GM12873 (cell line): ENCODE measurements at regions not wholly inside any gene's neighbourhood (a gene's known extent, or its start where the extent isn't known, plus 50 kb on each side); places are given as distances from the start of the nearest gene placed in this dataset.

Experiments used
- CTCF ChIP-seq: IDR thresholded peaks from 2 replicates; pipeline ENCODE4 v1.5.1; 2012; ENCODE audit warnings: low read depth, mild to moderate bottlenecking, moderate library complexity, low read length, control low read depth; ENCODE audit not compliant: insufficient read depth; ENCODE audit errors: missing control alignments

DNA sequence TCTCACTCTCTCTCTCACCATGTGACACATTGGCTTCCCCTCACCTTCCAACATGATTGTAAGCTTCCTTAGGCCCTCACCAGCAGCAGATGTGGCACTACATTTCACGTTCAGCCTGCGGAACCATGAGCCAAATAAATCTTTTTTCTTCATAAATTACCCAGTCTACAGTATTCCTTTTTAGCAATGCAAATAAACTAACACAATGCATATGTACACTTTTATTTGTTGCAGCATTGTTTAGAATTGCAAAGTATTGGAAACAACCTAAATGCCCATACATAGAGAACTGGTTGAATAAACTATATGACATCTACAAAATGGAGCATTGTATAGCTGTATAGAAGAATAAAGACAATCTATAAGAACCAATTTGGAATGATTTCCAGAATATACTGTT is 487.6 kb downstream of the FUT8 start:
- no peak for TF ChIP-seq CTCF

DNA sequence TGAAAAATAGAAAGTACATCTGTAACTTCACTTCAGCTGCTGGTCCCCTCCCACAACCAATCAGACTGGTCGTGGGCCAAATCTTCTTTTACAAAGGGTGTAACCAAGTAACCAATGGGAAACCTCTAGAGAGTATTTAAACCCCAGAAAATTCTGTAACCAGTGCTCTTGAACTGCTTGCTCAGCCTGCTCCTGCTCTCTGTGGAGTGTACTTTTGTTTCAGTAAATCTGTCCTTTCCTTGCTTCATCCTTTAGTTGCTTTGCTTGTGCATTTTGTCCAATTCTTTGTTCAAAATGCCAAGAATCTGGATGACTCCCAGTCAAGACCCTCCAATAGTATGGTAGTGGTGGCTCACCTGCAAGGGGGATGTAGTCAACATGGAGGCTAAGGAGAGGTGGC is 489.1 kb downstream of the FUT8 start:
- no peak for TF ChIP-seq CTCF

DNA sequence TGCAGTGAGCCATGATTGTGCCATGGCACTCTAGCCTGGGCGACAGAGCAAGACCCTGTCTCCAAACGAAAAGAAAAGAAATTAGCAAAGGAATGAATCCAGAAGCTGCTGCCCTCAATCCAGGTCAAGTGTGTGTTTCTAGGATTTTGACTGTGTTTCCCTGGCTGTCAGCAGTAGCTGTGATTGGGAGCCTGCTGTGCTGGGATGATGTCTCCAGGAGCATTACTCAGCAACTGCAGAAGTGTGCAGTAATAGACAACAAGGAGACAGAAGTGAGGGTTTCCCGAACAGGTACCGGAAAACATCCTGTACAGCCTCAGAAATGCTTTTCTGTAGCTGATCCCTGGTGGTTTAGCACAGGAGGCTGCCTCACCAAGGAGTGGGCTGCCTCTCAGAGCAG is 492.5 kb downstream of the FUT8 start:
- no peak for TF ChIP-seq CTCF

DNA sequence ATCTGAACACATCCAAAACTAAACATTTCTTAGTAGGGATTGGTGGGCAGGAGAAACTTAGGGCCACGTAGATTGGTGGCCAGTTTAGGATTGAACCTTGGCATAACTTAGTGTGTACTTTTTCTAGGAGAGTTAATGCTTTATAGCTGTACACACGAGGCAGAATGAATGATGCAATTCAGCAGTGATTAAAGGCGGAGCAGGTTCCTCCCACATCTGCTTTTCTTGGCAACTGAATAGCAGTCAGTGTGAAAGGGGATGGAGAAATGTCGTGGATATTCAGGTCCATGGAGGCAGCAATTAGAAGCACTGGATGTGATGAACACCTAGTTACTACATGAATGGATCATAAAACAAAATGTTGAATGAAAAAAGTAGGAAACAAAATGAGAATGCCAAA is 493.8 kb downstream of the FUT8 start:
- TF ChIP-seq CTCF: no peak

- no peak for TF ChIP-seq CTCF
Observed at GRCh38 chr14:65906948-65907347, 494.4 kb downstream of the FUT8 start.

DNA sequence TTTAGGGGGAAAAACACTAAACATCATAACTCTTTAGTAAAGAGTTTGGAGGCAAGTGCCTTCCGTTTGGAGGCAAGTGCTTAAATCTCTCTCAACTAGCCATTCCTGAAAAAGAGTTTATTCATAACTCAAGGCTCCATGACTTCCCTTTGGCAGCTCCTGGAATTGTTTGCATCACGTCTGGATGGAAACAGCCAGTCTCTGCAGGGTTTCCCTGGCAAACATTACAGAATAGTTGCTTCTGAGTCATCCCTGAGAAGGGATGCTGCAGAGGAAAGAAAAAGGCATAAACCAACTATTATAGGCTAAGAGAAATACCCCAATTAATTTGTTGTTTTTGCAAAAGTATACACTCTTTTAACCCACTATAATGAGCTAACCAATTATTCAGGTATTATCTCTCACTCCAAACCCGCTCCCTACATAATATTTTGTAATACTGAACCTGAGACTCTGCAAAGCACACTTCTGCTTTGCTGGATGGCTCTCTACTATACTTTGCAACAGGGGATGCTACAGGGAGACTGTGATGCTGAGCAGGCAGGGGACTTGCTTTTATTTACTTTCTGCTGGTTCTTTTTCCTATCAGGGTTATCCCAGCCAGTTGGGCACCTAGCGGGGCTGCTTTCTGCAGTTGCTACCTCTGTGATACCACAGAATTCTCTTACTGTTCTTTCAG is 497.7 kb downstream of the FUT8 start:
- no peak for TF ChIP-seq CTCF

DNA sequence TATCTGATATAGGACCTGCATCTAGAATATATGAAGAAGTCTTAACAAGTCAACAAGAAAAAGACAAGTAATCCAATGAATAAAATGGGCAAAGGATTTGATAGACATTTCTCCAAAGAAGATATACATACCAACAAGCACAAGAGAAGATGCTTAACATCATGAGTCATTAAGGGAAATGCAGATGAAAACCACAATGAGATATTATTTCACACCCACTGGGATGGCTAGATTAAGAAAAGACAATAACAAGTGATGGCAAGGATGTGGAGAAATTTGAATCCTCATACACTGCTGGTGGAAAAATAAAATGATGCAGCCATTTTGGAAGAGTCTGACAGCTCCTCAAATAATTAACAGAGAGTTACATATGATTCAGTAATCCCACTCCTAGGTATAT is 502.6 kb downstream of the FUT8 start:
- no peak for TF ChIP-seq CTCF

- no peak for TF ChIP-seq CTCF
Observed at GRCh38 chr14:65916055-65916454, 503.5 kb downstream of the FUT8 start.
